Natural killer cell (primary cell): ENCODE measurements at regions not wholly inside any gene's neighbourhood (a gene's known extent, or its start where the extent isn't known, plus 50 kb on each side); places are given as distances from the start of the nearest gene placed in this dataset.

ENCODE experiments used
- ATAC-seq, 3 donors: fragments of 150-1000 bp in 2 of 3; fragments of 200-7000 bp in 1 of 3; cut with Tn5 transposase; 1 replicate in 1 of 3; 2 replicates in 2 of 3; pipeline ENCODE4 v1.10.0; 2021; ENCODE audit warnings: mild to moderate bottlenecking in 2 of 3, moderate library complexity in 2 of 3
- DNase-seq, 2 donors: peaks; one replicate each; pipeline versions ENCODE4 v3.0.0 to v3.0.0-alpha.2; 2013 to 2021; ENCODE audit warnings: mixed read lengths in 1 of 2
- H3K27ac ChIP-seq: one replicate; pipeline ENCODE4 v1.5.1; 2013; ENCODE audit warnings: mild to moderate bottlenecking, low read length
- H3K27me3 ChIP-seq: one replicate; pipeline ENCODE4 v1.6.1; 2013; ENCODE audit warnings: low read length; ENCODE audit not compliant: control insufficient read depth, insufficient read depth
- H3K36me3 ChIP-seq: one replicate; pipeline ENCODE4 v1.6.1; 2013; ENCODE audit warnings: low read length; ENCODE audit not compliant: control insufficient read depth, insufficient read depth
- H3K4me1 ChIP-seq: one replicate; pipeline ENCODE4 v1.6.1; 2013; ENCODE audit warnings: low read length; ENCODE audit not compliant: control insufficient read depth, insufficient read depth
- H3K4me3 ChIP-seq: one replicate; pipeline ENCODE4 v1.5.1; 2013; ENCODE audit warnings: low read length
- H3K9me3 ChIP-seq: one replicate; pipeline ENCODE4 v1.6.1; 2013; ENCODE audit warnings: low read length; ENCODE audit not compliant: control insufficient read depth, insufficient read depth
- H3K27ac Mint-ChIP-seq, 2 donors: one replicate each; pipeline ENCODE4 v1.8.0; 2022; ENCODE audit warnings: mild to moderate bottlenecking in 2 of 2, mixed read lengths in 2 of 2, moderate library complexity in 1 of 2
- H3K27me3 Mint-ChIP-seq, 2 donors: one replicate each; pipeline ENCODE4 v1.8.0; 2022; ENCODE audit warnings: low read depth in 2 of 2, mixed read lengths in 2 of 2
- H3K36me3 Mint-ChIP-seq: one replicate; pipeline ENCODE4 v1.8.0; 2022; ENCODE audit warnings: mixed read lengths
- H3K4me1 Mint-ChIP-seq, 2 donors: one replicate each; pipeline ENCODE4 v1.8.0; 2022; ENCODE audit warnings: mixed read lengths in 2 of 2
- H3K4me3 Mint-ChIP-seq: one replicate; pipeline ENCODE4 v1.8.0; 2022; ENCODE audit warnings: mild to moderate bottlenecking, moderate library complexity, mixed read lengths
- H3K9me3 Mint-ChIP-seq, 2 donors: one replicate each; pipeline ENCODE4 v1.8.0; 2022; ENCODE audit warnings: mixed read lengths in 2 of 2
- CTCF ChIP-seq: fragments of 200-600 bp; IDR thresholded peaks from one replicate; pipeline ENCODE4 v1.8.0; 2022; ENCODE audit warnings: antibody characterized with exemption
- WGBS: methylation state at CpG from one replicate; pipeline ENCODE4 v1.1.7; 2013; ENCODE audit warnings: missing lambda C conversion rate; ENCODE audit not compliant: insufficient coverage; 5-methylcytosine and 5-hydroxymethylcytosine counted together
- intact Hi-C: fragments of 100-400 bp; cut with micrococcal nuclease; formaldehyde crosslinking; loops from one replicate; pipeline ENCODE4 v1.14.2; 2022

GRCh38 chr2:106694964-106695470 is 190.9 kb downstream of the ST6GAL2 start:
- H3K27ac Mint-ChIP-seq = no peak overlapping the region
- WGBS = 87% methylated on average over 3 of the region's 4 CpGs
- Histone ChIP-seq H3K9me3 (no peaks in the 10 kb centered on the region), H3K27ac (no peak overlapping the region), H3K27me3 (no peaks in the 10 kb centered on the region), H3K36me3 (no peaks in the 10 kb centered on the region), H3K4me3 (no peak overlapping the region), H3K4me1 (no peaks in the 10 kb centered on the region)
- ATAC-seq (no peak), DNase-seq (no peak)
- intact Hi-C loops = no loop called here
- no peak for TF ChIP-seq CTCF
- H3K4me1 Mint-ChIP-seq = no peaks in the 10 kb centered on the region
- H3K36me3 Mint-ChIP-seq = no peaks in the 10 kb centered on the region
- H3K4me3 Mint-ChIP-seq = no peak overlapping the region
- H3K27me3 Mint-ChIP-seq = no peaks in the 10 kb centered on the region
- H3K9me3 Mint-ChIP-seq = peaks cover 5 to 11% of the 10 kb centered on the region in 2 donors

- Mint-ChIP-seq H3K4me3 (no peak overlapping the region), H3K27ac (no peak overlapping the region), H3K36me3 (no peaks in the 10 kb centered on the region), H3K4me1 (no peaks in the 10 kb centered on the region), H3K9me3 (peaks cover 3 to 8% of the 10 kb centered on the region in 2 donors), H3K27me3 (no peaks in the 10 kb centered on the region)
- Histone ChIP-seq H3K27ac (no peak overlapping the region), H3K4me3 (no peak overlapping the region), H3K9me3 (no peaks in the 10 kb centered on the region), H3K27me3 (no peaks in the 10 kb centered on the region), H3K4me1 (no peaks in the 10 kb centered on the region), H3K36me3 (no peaks in the 10 kb centered on the region)
- intact Hi-C loops = no loop called here
- TF ChIP-seq CTCF = no peak
- WGBS = 89% methylated on average over 5 of the region's 5 CpGs
- no peak for ATAC-seq
- DNase-seq = no peak
Observed at GRCh38 chr2:106695919-106696318, 190.0 kb downstream of the ST6GAL2 start.

- no peaks in the 10 kb centered on the region for H3K4me1 Mint-ChIP-seq
- no peak overlapping the region for H3K4me3 Mint-ChIP-seq
- Histone ChIP-seq H3K4me1 (no peaks in the 10 kb centered on the region), H3K36me3 (no peaks in the 10 kb centered on the region), H3K27ac (no peak overlapping the region), H3K27me3 (no peaks in the 10 kb centered on the region), H3K4me3 (no peak overlapping the region), H3K9me3 (no peaks in the 10 kb centered on the region)
- no peak overlapping the region for H3K27ac Mint-ChIP-seq
- H3K27me3 Mint-ChIP-seq = no peaks in the 10 kb centered on the region
- peaks cover 2% of the 10 kb centered on the region in 2 donors for H3K9me3 Mint-ChIP-seq
- no peaks in the 10 kb centered on the region for H3K36me3 Mint-ChIP-seq
- DNase-seq (no peak), ATAC-seq (no peak)
- TF ChIP-seq CTCF = no peak
- intact Hi-C loops = no loop called here
Observed at GRCh38 chr2:106700616-106701015, 185.4 kb downstream of the ST6GAL2 start.

- WGBS = 72% methylated on average over 3 of the region's 3 CpGs
- H3K27me3 ChIP-seq = no peaks in the 10 kb centered on the region
- H3K27ac ChIP-seq = no peak overlapping the region
- peaks cover 2% of the 10 kb centered on the region in 2 donors for H3K9me3 Mint-ChIP-seq
- TF ChIP-seq CTCF = no peak
- H3K36me3 ChIP-seq = no peaks in the 10 kb centered on the region
- no peak overlapping the region for H3K4me3 Mint-ChIP-seq
- H3K4me1 ChIP-seq = no peaks in the 10 kb centered on the region
- intact Hi-C loops = no loop called here
- H3K27me3 Mint-ChIP-seq = no peaks in the 10 kb centered on the region
- ATAC-seq = no peak
- H3K36me3 Mint-ChIP-seq = no peaks in the 10 kb centered on the region
- no peak overlapping the region for H3K27ac Mint-ChIP-seq
- H3K9me3 ChIP-seq = no peaks in the 10 kb centered on the region
- H3K4me1 Mint-ChIP-seq = no peaks in the 10 kb centered on the region
- no peak for DNase-seq
- no peak overlapping the region for H3K4me3 ChIP-seq
Observed at GRCh38 chr2:106701203-106702022, 184.6 kb downstream of the ST6GAL2 start.
